NT2/D1 (cell line): ENCODE measurements at regions not wholly inside any gene's neighbourhood (a gene's known extent, or its start where the extent isn't known, plus 50 kb on each side); places are given as distances from the start of the nearest gene placed in this dataset.

Experiments used
- DNase-seq: peaks from one replicate; pipeline ENCODE4 v3.0.0-alpha.2; 2011; ENCODE audit warnings: low read depth, low spot score
- H3K27me3 ChIP-seq: 2 replicates; pipeline ENCODE4 v1.6.0; 2011; ENCODE audit warnings: mild to moderate bottlenecking; ENCODE audit not compliant: insufficient read length, insufficient read depth
- H3K36me3 ChIP-seq: 2 replicates; pipeline ENCODE4 v1.6.1; 2011; ENCODE audit warnings: mild to moderate bottlenecking, low read length, mixed read lengths; ENCODE audit not compliant: insufficient read depth, insufficient read length
- H3K4me1 ChIP-seq: 2 replicates; pipeline ENCODE4 v1.5.1; 2011; ENCODE audit not compliant: insufficient read depth, insufficient read length
- H3K4me3 ChIP-seq: 2 replicates; pipeline ENCODE4 v1.5.1; 2011; ENCODE audit warnings: low read depth; ENCODE audit not compliant: insufficient read length
- H3K9ac ChIP-seq: 2 replicates; pipeline ENCODE4 v1.6.0; 2011; ENCODE audit warnings: low read depth; ENCODE audit not compliant: insufficient read length
- H3K9me3 ChIP-seq: 2 replicates; pipeline ENCODE4 v1.5.1; 2011; ENCODE audit warnings: mild to moderate bottlenecking, low read length; ENCODE audit not compliant: insufficient read depth
- SUZ12 ChIP-seq: IDR thresholded peaks from 2 replicates; pipeline ENCODE4 v1.6.1; 2011; ENCODE audit not compliant: insufficient read length, insufficient read depth; ENCODE audit errors: extremely low read depth
- YY1 ChIP-seq: IDR thresholded peaks from 2 replicates; pipeline ENCODE4 v1.6.1; 2011; ENCODE audit not compliant: insufficient read length, insufficient read depth
- ZNF274 ChIP-seq: IDR thresholded peaks from 2 replicates; pipeline ENCODE4 v1.6.1; 2011; ENCODE audit warnings: mild to moderate bottlenecking, low read depth, low read length

GRCh38 chr2:15890124-15890754 lies 50.1 kb upstream of the MYCN start:
- no peaks in the 10 kb centered on the region for H3K9me3 ChIP-seq
- no peak for TF ChIP-seq ZNF274
- TF ChIP-seq SUZ12: no peak
- TF ChIP-seq YY1: no peak
- no peaks in the 10 kb centered on the region for H3K27me3 ChIP-seq
- peaks cover 10% of the 10 kb centered on the region for H3K4me1 ChIP-seq
- no peak for DNase-seq
- H3K9ac ChIP-seq: peak overlapping the region; percentile 9
- H3K36me3 ChIP-seq: no peaks in the 10 kb centered on the region
- no peak overlapping the region for H3K4me3 ChIP-seq
